Fibroblast of lung (primary cell): ENCODE measurements at regions not wholly inside any gene's neighbourhood (a gene's known extent, or its start where the extent isn't known, plus 50 kb on each side); places are given as distances from the start of the nearest gene placed in this dataset.

ENCODE experiments used
- DNase-seq, 2 donors: peaks; one replicate each; pipeline versions ENCODE4 v3.0.0 to v3.0.0-alpha.2; 2010; ENCODE audit warnings: low read depth in 2 of 2
- H2AFZ ChIP-seq: 2 replicates; pipeline ENCODE4 v1.5.1; 2012; ENCODE audit warnings: low read length, control low read depth, inconsistent platforms
- H3K27ac ChIP-seq: 2 replicates; pipeline ENCODE4 v1.5.1; 2011; ENCODE audit warnings: low read length, control low read depth; ENCODE audit not compliant: insufficient read depth
- H3K27me3 ChIP-seq: 2 replicates; pipeline ENCODE4 v1.5.1; 2011; ENCODE audit warnings: mild to moderate bottlenecking, low read length; ENCODE audit not compliant: control insufficient read depth, insufficient read depth
- H3K36me3 ChIP-seq: 2 replicates; pipeline ENCODE4 v1.5.1; 2011; ENCODE audit warnings: low read length; ENCODE audit not compliant: control insufficient read depth, insufficient read depth
- H3K4me1 ChIP-seq: 2 replicates; pipeline ENCODE4 v1.5.1; 2011; ENCODE audit warnings: low read length; ENCODE audit not compliant: control insufficient read depth, insufficient read depth; ENCODE audit errors: extremely low read depth
- H3K4me2 ChIP-seq: 2 replicates; pipeline ENCODE4 v1.5.1; 2011; ENCODE audit warnings: low read length, control low read depth; ENCODE audit not compliant: insufficient read depth; ENCODE audit errors: extremely low read depth
- H3K4me3 ChIP-seq, 4 experiments: fragments of 200-600 bp in 1 of 4; sonication (generic) in 1 of 4; replicated peaks in 1 of 4; 2 replicates each; pipeline ENCODE4 v1.5.1; 2011 to 2016; ENCODE audit warnings: low read length in 4 of 4, low read depth in 3 of 4, mild to moderate bottlenecking in 3 of 4, control low read depth in 2 of 4, inconsistent platforms in 1 of 4, mixed read lengths in 1 of 4; ENCODE audit not compliant: insufficient read depth in 1 of 4; ENCODE audit errors: control extremely low read depth in 1 of 4
- H3K79me2 ChIP-seq: 2 replicates; pipeline ENCODE4 v1.5.1; 2012; ENCODE audit warnings: mild to moderate bottlenecking, low read length, inconsistent platforms; ENCODE audit not compliant: control insufficient read depth, insufficient read depth
- H3K9ac ChIP-seq: 2 replicates; pipeline ENCODE4 v1.5.1; 2011; ENCODE audit warnings: mild to moderate bottlenecking, low read length, control low read depth; ENCODE audit not compliant: insufficient read depth
- H3K9me3 ChIP-seq: 2 replicates; pipeline ENCODE4 v1.5.1; 2012; ENCODE audit warnings: low read depth, low read length; ENCODE audit not compliant: control insufficient read depth, insufficient read depth
- H4K20me1 ChIP-seq: 2 replicates; pipeline ENCODE4 v1.5.1; 2011; ENCODE audit warnings: low read length; ENCODE audit not compliant: control insufficient read depth, insufficient read depth; ENCODE audit errors: extremely low read depth
- EZH2 ChIP-seq: IDR thresholded peaks from 2 replicates; pipeline ENCODE4 v1.5.1; 2012; ENCODE audit warnings: low read length, control low read depth, mild to moderate bottlenecking; ENCODE audit errors: missing control alignments
- TF ChIP-seq, protein P1 (sequence below), 2 donors: IDR thresholded peaks in 1 of 2; conservative IDR thresholded peaks in 1 of 2; 1 replicate in 1 of 2; 2 replicates in 1 of 2; pipeline ENCODE4 v1.5.1; 2011 to 2012; ENCODE audit warnings: low read length in 2 of 2, control low read depth in 1 of 2, inconsistent platforms in 1 of 2, low read depth in 1 of 2, mild to moderate bottlenecking in 1 of 2

- no peak for DNase-seq
- H3K36me3 ChIP-seq, result no peaks in the 10 kb centered on the region
- no peaks in the 10 kb centered on the region for H3K27me3 ChIP-seq
- H3K9ac ChIP-seq, result no peak overlapping the region
- H3K27ac ChIP-seq, result no peak overlapping the region
- no peaks in the 10 kb centered on the region for H3K79me2 ChIP-seq
- no peak overlapping the region for H3K4me2 ChIP-seq
- H3K4me1 ChIP-seq, result no peaks in the 10 kb centered on the region
- H3K9me3 ChIP-seq, result no peaks in the 10 kb centered on the region
- no peak overlapping the region for H3K4me3 ChIP-seq
- no peak overlapping the region for H2AFZ ChIP-seq
- no peaks in the 10 kb centered on the region for H4K20me1 ChIP-seq
- TF ChIP-seq, protein P1, sequence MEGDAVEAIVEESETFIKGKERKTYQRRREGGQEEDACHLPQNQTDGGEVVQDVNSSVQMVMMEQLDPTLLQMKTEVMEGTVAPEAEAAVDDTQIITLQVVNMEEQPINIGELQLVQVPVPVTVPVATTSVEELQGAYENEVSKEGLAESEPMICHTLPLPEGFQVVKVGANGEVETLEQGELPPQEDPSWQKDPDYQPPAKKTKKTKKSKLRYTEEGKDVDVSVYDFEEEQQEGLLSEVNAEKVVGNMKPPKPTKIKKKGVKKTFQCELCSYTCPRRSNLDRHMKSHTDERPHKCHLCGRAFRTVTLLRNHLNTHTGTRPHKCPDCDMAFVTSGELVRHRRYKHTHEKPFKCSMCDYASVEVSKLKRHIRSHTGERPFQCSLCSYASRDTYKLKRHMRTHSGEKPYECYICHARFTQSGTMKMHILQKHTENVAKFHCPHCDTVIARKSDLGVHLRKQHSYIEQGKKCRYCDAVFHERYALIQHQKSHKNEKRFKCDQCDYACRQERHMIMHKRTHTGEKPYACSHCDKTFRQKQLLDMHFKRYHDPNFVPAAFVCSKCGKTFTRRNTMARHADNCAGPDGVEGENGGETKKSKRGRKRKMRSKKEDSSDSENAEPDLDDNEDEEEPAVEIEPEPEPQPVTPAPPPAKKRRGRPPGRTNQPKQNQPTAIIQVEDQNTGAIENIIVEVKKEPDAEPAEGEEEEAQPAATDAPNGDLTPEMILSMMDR (conservative IDR thresholded peaks at IDR 0.05 in 1 of 2, IDR thresholded peaks at IDR 0.05 in 1 of 2; ENCODE audit: low read depth in 1 of 2, low read length in 2 of 2), result no peak
- no peak for TF ChIP-seq EZH2
Observed at GRCh38 chr17:73944366-73944765, 259.1 kb upstream of the RPL38 start.

GRCh38 chr17:73947281-73947965 lies 256.1 kb upstream of the RPL38 start:
- Histone ChIP-seq H4K20me1 (no peaks in the 10 kb centered on the region), H3K4me2 (no peak overlapping the region), H3K27me3 (no peaks in the 10 kb centered on the region), H3K9ac (no peak overlapping the region), H3K79me2 (no peaks in the 10 kb centered on the region), H3K4me3 (no peak overlapping the region), H3K4me1 (no peaks in the 10 kb centered on the region), H2AFZ (no peak overlapping the region), H3K9me3 (no peaks in the 10 kb centered on the region), H3K27ac (no peak overlapping the region), H3K36me3 (no peaks in the 10 kb centered on the region)
- no peak for DNase-seq
- TF ChIP-seq EZH2, result no peak
- TF ChIP-seq, protein P1 (conservative IDR thresholded peaks at IDR 0.05 in 1 of 2, IDR thresholded peaks at IDR 0.05 in 1 of 2; ENCODE audit: low read depth in 1 of 2, low read length in 2 of 2), result no peak

GRCh38 chr17:73947966-73948355 lies 255.5 kb upstream of the RPL38 start:
- Histone ChIP-seq H3K4me2 (no peak overlapping the region), H3K4me3 (no peak overlapping the region), H2AFZ (no peak overlapping the region), H3K79me2 (no peaks in the 10 kb centered on the region), H3K36me3 (no peaks in the 10 kb centered on the region), H3K9ac (no peak overlapping the region), H4K20me1 (no peaks in the 10 kb centered on the region), H3K4me1 (no peaks in the 10 kb centered on the region), H3K9me3 (no peaks in the 10 kb centered on the region), H3K27me3 (no peaks in the 10 kb centered on the region), H3K27ac (no peak overlapping the region)
- no peak for DNase-seq
- TF ChIP-seq EZH2, result no peak
- TF ChIP-seq, protein P1 (conservative IDR thresholded peaks at IDR 0.05 in 1 of 2, IDR thresholded peaks at IDR 0.05 in 1 of 2; ENCODE audit: low read depth in 1 of 2, low read length in 2 of 2), result no peak
